GM19455 (cell line): ENCODE measurements at regions not wholly inside any gene's neighbourhood (a gene's known extent, or its start where the extent isn't known, plus 50 kb on each side); places are given as distances from the start of the nearest gene placed in this dataset.

Source experiments
- ATAC-seq: cut with Tn5 transposase; IDR thresholded peaks from one replicate; pipeline ENCODE4 v1.9.1; 2021; ENCODE audit not compliant: unreplicated experiment

DNA sequence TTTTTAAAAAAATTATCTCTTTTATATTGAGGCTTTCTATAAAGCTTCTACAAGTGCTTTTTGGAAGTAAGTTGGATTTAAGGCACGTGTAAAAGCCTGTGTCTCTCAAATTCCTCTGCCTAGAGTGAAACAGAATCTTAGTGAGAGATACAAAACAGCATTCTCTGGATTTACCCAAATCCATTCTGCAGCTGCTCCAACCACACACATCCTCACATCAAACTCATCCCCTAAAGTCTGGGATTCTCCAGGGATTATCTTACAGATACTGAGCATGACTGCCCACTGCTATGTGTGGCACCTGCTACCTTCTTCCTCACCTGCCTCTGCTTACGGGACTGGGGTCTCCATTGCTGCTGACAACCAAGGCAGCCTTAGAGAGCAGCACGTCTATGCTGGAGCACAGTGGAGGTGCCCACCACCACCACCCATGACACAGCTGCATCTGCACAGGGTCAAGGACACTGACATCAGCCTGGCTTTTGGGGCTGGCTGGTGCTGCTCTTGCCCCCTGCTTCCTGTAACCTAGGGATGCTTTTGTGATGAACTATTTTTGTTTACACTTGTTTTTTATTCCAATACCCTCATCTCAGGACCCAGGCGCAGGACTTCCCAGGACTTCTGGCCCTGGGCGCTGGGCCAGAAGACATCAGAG, 139.2 kb upstream of the NAMPT start:
- ATAC-seq, result no peak

GRCh38 chr7:106423111-106423510, 138.3 kb upstream of the NAMPT start:
- ATAC-seq, result no peak

- ATAC-seq, result no peak
Measured at GRCh38 chr7:106421181-106421762, 136.5 kb upstream of the NAMPT start.

- ATAC-seq, result no peak
Measured at GRCh38 chr7:106420736-106421135, 136.0 kb upstream of the NAMPT start.

- no peak for ATAC-seq
Measured at GRCh38 chr7:106420210-106420609, 135.4 kb upstream of the NAMPT start.

DNA sequence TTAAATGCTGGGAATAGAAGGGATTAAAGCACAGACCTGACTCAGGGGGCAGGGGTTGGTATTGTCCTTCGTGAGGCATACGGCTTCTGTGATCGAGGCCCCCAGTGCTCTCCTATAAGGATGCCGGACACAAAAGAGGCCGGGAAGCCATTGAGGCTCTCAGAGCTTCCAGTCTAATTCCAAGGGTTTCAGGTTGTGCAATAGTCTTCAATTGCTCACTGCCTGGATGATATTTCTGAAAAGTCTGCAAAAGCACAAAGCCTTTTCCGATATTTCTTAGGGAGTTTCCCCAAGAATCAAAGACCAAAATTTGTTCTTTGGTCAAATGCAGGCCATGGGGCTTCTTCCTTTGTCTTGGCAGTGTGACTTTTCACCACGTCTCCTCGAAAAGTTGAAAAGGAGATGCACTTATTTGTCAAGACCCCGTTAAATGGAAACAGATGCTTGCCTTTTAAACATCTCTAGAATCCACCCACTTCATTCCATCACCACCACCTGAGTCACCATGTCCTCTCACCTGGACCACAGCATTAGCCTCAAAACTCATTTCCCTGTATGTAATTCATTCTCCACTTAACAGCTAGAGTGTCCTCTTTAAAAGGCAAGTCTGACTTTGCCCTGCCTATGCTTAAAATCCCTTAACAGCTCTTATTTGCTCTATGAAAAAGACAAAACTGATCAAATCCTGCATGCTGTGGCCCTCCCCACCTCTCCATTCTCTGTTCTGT, 134.8 kb upstream of the NAMPT start:
- ATAC-seq, result no peak

DNA sequence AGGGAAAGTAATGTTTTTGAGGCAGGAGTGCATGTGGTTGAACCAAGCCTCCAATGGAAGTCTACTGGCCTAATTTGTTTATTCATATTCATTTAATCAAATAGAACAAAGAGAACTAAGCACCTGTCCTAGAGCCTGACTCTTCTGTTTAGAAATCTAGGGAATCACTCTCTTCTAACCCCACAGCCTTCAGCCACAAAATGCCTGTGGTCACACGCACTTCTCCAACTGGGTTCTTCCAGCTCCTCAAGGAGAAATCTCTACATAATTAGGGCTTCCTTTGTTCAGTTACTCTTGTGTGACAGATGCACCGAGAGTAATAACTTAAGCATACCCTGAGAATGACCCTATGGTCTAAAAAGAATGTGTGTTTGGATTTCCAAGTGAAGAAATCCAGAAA, 133.7 kb upstream of the NAMPT start:
- ATAC-seq, result no peak

DNA sequence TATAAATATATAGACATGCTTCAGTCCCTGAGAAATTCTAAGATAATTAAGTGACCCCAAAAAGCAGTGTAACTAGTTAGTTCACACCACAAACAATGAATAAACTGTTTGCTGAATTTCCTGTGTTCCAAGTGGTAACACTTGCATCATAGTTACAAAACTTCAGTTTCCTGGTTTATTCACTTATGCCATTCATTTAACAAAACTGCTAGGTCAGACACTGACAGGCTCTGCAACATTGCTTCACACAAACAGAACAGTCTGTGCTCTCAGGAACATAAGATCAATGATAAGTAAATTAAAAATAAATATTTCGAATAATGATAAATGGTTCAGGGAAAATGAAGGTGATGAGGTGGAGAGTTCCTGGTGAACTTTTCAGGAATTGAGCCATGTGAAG, 133.3 kb upstream of the NAMPT start:
- ATAC-seq, result no peak

GRCh38 chr7:106417273-106417902, 132.6 kb upstream of the NAMPT start:
- no peak for ATAC-seq

- ATAC-seq, result no peak
Measured at GRCh38 chr7:106416430-106416829, 131.6 kb upstream of the NAMPT start.

- ATAC-seq, result no peak
Measured at GRCh38 chr7:106415433-106415832, 130.7 kb upstream of the NAMPT start.

GRCh38 chr7:106413446-106413845, 128.7 kb upstream of the NAMPT start:
- ATAC-seq, result no peak

GRCh38 chr7:106405697-106406141, 120.9 kb upstream of the NAMPT start:
- no peak for ATAC-seq

DNA sequence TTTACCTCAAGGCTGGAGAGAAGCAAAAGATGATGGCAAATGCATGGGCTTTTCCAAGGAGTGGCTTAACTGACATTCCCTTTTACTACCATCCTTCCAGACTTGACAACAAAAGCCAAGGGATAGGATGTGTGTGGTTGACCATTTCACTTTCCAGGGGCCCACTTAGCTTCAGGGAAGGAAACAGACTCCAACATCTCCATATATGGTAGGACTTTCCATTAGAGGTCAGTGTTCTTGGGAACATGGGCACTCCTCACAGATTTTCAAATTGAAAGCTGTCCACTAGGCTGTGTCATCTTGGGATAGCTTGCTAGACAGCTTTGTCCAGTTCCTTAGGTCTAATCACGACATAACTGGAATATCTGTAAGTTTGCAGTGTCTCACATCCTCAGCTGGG, 118.1 kb upstream of the NAMPT start:
- no peak for ATAC-seq

GRCh38 chr7:106400923-106401322, 116.1 kb upstream of the NAMPT start:
- ATAC-seq, result no peak

DNA sequence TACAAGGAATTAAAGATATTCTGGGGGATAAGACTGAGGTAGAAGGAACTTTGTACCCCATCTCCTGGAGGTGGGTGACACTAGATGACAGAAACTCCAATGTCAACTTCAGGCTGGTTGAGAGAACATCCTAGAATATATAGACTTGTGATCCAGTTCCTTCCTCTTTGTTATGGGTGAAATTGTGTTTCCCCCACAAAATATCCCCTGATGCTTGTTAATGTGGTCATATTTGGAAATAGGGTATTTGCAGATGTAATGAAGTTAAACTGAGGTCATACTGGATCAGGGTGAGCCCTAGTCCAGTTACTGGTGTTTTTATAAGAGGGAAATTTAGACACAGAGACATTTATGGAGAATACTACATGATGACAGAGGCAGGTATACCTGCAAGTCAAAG, 114.0 kb upstream of the NAMPT start:
- no peak for ATAC-seq

DNA sequence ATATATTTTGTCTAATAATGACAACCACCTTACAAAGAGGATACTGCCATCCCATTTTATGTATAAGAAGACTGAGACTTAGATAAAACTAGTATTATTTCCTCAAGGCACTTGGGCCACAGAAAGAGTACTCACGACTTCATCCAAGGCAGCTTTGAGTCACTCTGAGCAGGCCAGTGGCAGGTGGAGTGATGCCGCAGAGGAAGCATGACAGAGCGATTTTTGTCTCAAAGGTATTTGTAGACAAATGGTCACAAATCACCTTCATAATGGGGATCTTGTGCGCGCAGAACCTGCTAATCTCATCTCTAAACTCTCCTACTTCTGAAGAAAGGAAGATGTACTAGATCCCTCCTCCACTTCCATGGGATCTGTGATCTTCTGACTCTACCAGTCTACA, 113.2 kb upstream of the NAMPT start:
- no peak for ATAC-seq

- no peak for ATAC-seq
Measured at GRCh38 chr7:106394526-106394925, 109.7 kb upstream of the NAMPT start.

- ATAC-seq, result no peak
Measured at GRCh38 chr7:106393564-106394251, 108.9 kb upstream of the NAMPT start.

- no peak for ATAC-seq
Measured at GRCh38 chr7:106392590-106392989, 107.8 kb upstream of the NAMPT start.

DNA sequence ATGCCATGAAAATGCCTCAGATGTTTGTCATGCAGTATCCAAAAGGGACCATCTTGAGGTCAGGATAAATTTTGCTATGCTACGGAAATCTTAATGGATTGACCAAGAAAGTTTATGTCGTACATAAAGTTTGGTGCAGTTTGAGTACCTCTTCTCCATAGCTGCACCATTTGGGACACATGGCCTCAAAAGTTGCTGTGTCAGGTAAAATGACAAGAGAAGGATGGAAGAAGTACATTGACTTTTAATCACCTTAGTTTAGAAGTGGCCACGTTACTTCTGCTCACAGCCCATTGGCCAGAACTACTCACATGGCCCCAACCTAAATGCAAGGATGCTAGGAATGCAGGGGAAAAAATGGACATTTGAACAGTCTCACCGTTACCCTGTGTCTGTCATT, 107.4 kb upstream of the NAMPT start:
- no peak for ATAC-seq
